ENCODE measurements at regions not wholly inside any gene's neighbourhood (a gene's known extent, or its start where the extent isn't known, plus 50 kb on each side); places are given as distances from the start of the nearest gene placed in this dataset.

DNA sequence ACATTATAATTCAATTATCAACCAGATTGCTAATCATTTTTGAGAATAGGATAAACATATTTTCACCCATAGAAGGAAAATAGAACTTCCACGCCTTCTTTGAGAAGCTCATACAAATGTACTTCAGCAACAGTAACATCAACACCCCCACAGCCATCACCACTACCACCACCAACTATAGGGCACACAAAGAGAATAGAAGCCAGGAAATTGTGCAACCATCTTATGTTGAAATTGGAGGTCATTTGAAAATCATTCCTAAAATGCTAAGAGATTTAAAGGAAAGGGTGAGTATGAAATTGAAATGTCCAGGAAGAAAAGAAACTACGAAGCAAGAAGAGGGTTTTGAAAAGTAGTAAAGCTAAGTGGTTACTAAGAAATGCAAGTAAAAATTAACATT lies 563.4 kb downstream of the ZNF804A start:
- TF ChIP-seq, protein P1, sequence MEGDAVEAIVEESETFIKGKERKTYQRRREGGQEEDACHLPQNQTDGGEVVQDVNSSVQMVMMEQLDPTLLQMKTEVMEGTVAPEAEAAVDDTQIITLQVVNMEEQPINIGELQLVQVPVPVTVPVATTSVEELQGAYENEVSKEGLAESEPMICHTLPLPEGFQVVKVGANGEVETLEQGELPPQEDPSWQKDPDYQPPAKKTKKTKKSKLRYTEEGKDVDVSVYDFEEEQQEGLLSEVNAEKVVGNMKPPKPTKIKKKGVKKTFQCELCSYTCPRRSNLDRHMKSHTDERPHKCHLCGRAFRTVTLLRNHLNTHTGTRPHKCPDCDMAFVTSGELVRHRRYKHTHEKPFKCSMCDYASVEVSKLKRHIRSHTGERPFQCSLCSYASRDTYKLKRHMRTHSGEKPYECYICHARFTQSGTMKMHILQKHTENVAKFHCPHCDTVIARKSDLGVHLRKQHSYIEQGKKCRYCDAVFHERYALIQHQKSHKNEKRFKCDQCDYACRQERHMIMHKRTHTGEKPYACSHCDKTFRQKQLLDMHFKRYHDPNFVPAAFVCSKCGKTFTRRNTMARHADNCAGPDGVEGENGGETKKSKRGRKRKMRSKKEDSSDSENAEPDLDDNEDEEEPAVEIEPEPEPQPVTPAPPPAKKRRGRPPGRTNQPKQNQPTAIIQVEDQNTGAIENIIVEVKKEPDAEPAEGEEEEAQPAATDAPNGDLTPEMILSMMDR (IDR thresholded peaks at IDR 0.05), result no peak
- no peak for TF ChIP-seq ZFX (IDR thresholded peaks at IDR 0.05; ENCODE audit: borderline replicate concordance)

All from 22Rv1 (cell line).